Fibroblast of skin of scalp (primary cell): ENCODE measurements at regions not wholly inside any gene's neighbourhood (a gene's known extent, or its start where the extent isn't known, plus 50 kb on each side); places are given as distances from the start of the nearest gene placed in this dataset.

Experiments used
- DNase-seq: peaks from one replicate; pipeline ENCODE4 v3.0.0-alpha.2; 2013

GRCh38 chr13:39941911-39942551 is 286.6 kb downstream of the COG6 start:
- DNase-seq, result no peak

GRCh38 chr13:39942552-39943273 is 287.3 kb downstream of the COG6 start:
- peak; percentile 75 for DNase-seq

GRCh38 chr13:39943711-39944110 is 288.2 kb downstream of the COG6 start:
- no peak for DNase-seq

GRCh38 chr13:39945226-39945625 is 289.8 kb downstream of the COG6 start:
- DNase-seq, result no peak

- no peak for DNase-seq
Observed at GRCh38 chr13:39946769-39947168, 291.3 kb downstream of the COG6 start.

GRCh38 chr13:39951301-39951700 is 295.8 kb downstream of the COG6 start:
- DNase-seq, result no peak

- DNase-seq, result peak; percentile 38
Observed at GRCh38 chr13:39952249-39953233, 297.1 kb downstream of the COG6 start.

- DNase-seq, result no peak
Observed at GRCh38 chr13:39954476-39954875, 299.0 kb downstream of the COG6 start.

- DNase-seq, result no peak
Observed at GRCh38 chr13:39955560-39955959, 300.1 kb downstream of the COG6 start.

- no peak for DNase-seq
Observed at GRCh38 chr13:39956036-39956435, 300.6 kb downstream of the COG6 start.

GRCh38 chr13:39957868-39958677 is 302.6 kb downstream of the COG6 start:
- no peak for DNase-seq

- no peak for DNase-seq
Observed at GRCh38 chr13:39959497-39960144, 304.2 kb downstream of the COG6 start.

- DNase-seq, result no peak
Observed at GRCh38 chr13:39960191-39960590, 304.7 kb downstream of the COG6 start.

- DNase-seq, result no peak
Observed at GRCh38 chr13:39961036-39961435, 305.6 kb downstream of the COG6 start.

- no peak for DNase-seq
Observed at GRCh38 chr13:39963612-39964011, 308.1 kb downstream of the COG6 start.

GRCh38 chr13:39965309-39965708 is 309.8 kb downstream of the COG6 start:
- no peak for DNase-seq

GRCh38 chr13:39967199-39967959 is 311.9 kb downstream of the COG6 start:
- no peak for DNase-seq

GRCh38 chr13:39968646-39969475 is 313.4 kb downstream of the COG6 start:
- no peak for DNase-seq

GRCh38 chr13:39970177-39970846 is 314.9 kb downstream of the COG6 start:
- no peak for DNase-seq
